Mesenchymal stem cell (in vitro differentiated cells and primary cell): ENCODE measurements at regions not wholly inside any gene's neighbourhood (a gene's known extent, or its start where the extent isn't known, plus 50 kb on each side); places are given as distances from the start of the nearest gene placed in this dataset.

Experiments
- DNase-seq: peaks from one replicate; pipeline ENCODE4 v3.0.0-alpha.2; 2013
- H2AFZ ChIP-seq: one replicate; pipeline ENCODE4 v1.6.1; 2013; ENCODE audit warnings: low read depth, mild to moderate bottlenecking, control low read depth, inconsistent platforms, low read length, moderate library complexity
- H2AK5ac ChIP-seq: 2 replicates; pipeline ENCODE4 v1.6.1; 2013; ENCODE audit warnings: low read length, moderate library complexity, mild to moderate bottlenecking, inconsistent platforms; ENCODE audit not compliant: severe bottlenecking
- H2BK120ac ChIP-seq: one replicate; pipeline ENCODE4 v1.6.1; 2013; ENCODE audit warnings: low read depth, mild to moderate bottlenecking, inconsistent platforms, low read length, moderate library complexity
- H2BK12ac ChIP-seq, 2 experiments: one replicate each; pipeline ENCODE4 v1.6.1; 2013; ENCODE audit warnings: inconsistent platforms in 2 of 2, low read length in 2 of 2, mild to moderate bottlenecking in 2 of 2, moderate library complexity in 2 of 2, control low read depth in 1 of 2
- H2BK15ac ChIP-seq: one replicate; pipeline ENCODE4 v1.6.1; 2013; ENCODE audit warnings: mild to moderate bottlenecking, low read depth, inconsistent platforms; ENCODE audit not compliant: poor library complexity, severe bottlenecking
- H2BK5ac ChIP-seq: 2 replicates; pipeline ENCODE4 v1.6.1; 2013; ENCODE audit warnings: low read depth, mild to moderate bottlenecking, low read length, control low read depth, inconsistent platforms; ENCODE audit not compliant: poor library complexity, severe bottlenecking
- H3K14ac ChIP-seq, 2 experiments: one replicate each; pipeline ENCODE4 v1.6.1; 2013; ENCODE audit warnings: inconsistent platforms in 2 of 2, low read length in 2 of 2, control low read depth in 1 of 2, mild to moderate bottlenecking in 1 of 2, moderate library complexity in 1 of 2
- H3K18ac ChIP-seq, 2 experiments: one replicate each; pipeline ENCODE4 v1.6.1; 2013; ENCODE audit warnings: inconsistent platforms in 2 of 2, low read length in 2 of 2, control low read depth in 1 of 2, low read depth in 1 of 2, mild to moderate bottlenecking in 1 of 2
- H3K23ac ChIP-seq, 2 experiments: one replicate each; pipeline ENCODE4 v1.6.1; 2013; ENCODE audit warnings: inconsistent platforms in 2 of 2, low read length in 2 of 2, mild to moderate bottlenecking in 2 of 2, moderate library complexity in 2 of 2, control low read depth in 1 of 2
- H3K27ac ChIP-seq: 2 replicates; pipeline ENCODE4 v1.5.1; 2013; ENCODE audit warnings: mild to moderate bottlenecking, moderate library complexity, low read length, control low read depth, inconsistent platforms; ENCODE audit not compliant: poor library complexity, severe bottlenecking
- H3K27me3 ChIP-seq, 2 experiments: 2 replicates each; pipeline versions ENCODE4 v1.6.1 to v1.7.0; 2013; ENCODE audit warnings: low read length in 2 of 2, mild to moderate bottlenecking in 2 of 2, moderate library complexity in 2 of 2, control low read depth in 1 of 2, inconsistent platforms in 1 of 2; ENCODE audit not compliant: control insufficient read depth in 1 of 2, insufficient read depth in 1 of 2
- H3K36me3 ChIP-seq, 2 experiments: 2 replicates each; pipeline versions ENCODE4 v1.6.1 to v1.7.0; 2013; ENCODE audit warnings: low read length in 2 of 2, control low read depth in 1 of 2, inconsistent platforms in 1 of 2, low read depth in 1 of 2, mild to moderate bottlenecking in 1 of 2; ENCODE audit not compliant: insufficient read depth in 2 of 2, control insufficient read depth in 1 of 2
- H3K4ac ChIP-seq, 2 experiments: one replicate each; pipeline ENCODE4 v1.6.1; 2013; ENCODE audit warnings: inconsistent platforms in 2 of 2, low read length in 2 of 2, mild to moderate bottlenecking in 2 of 2, moderate library complexity in 2 of 2, control low read depth in 1 of 2, low read depth in 1 of 2
- H3K4me1 ChIP-seq: 2 replicates; pipeline ENCODE4 v1.6.1; 2013; ENCODE audit warnings: low read depth, low read length, control low read depth; ENCODE audit not compliant: control insufficient read depth, insufficient read depth
- H3K4me2 ChIP-seq: 2 replicates; pipeline ENCODE4 v1.6.1; 2013; ENCODE audit warnings: low read length, mild to moderate bottlenecking, inconsistent platforms; ENCODE audit not compliant: poor library complexity, severe bottlenecking
- H3K4me3 ChIP-seq, 2 experiments: 2 replicates each; pipeline versions ENCODE4 v1.5.1 to v1.7.0; 2013; ENCODE audit warnings: low read length in 2 of 2, mild to moderate bottlenecking in 2 of 2, control low read depth in 1 of 2, low read depth in 1 of 2; ENCODE audit not compliant: insufficient read depth in 1 of 2
- H3K79me1 ChIP-seq: replicated peaks from 2 replicates; pipeline ENCODE4 v1.6.1; 2013; ENCODE audit warnings: mild to moderate bottlenecking, control low read depth, low read length, inconsistent platforms; ENCODE audit not compliant: poor library complexity, severe bottlenecking
- H3K9ac ChIP-seq: 2 replicates; pipeline ENCODE4 v1.7.0; 2013; ENCODE audit warnings: mild to moderate bottlenecking, low read length, moderate library complexity
- H3K9me3 ChIP-seq: 2 replicates; pipeline ENCODE4 v1.7.0; 2013; ENCODE audit warnings: mild to moderate bottlenecking, low read length; ENCODE audit not compliant: control insufficient read depth
- H4K8ac ChIP-seq: one replicate; pipeline ENCODE4 v1.6.1; 2013; ENCODE audit warnings: inconsistent platforms, mild to moderate bottlenecking, low read length, moderate library complexity
- H4K91ac ChIP-seq: one replicate; pipeline ENCODE4 v1.6.1; 2013; ENCODE audit warnings: mild to moderate bottlenecking, low read length, inconsistent platforms
- WGBS: methylation state at CpG from one replicate; pipeline ENCODE4 v1.1.7; 2013; ENCODE audit warnings: mixed read lengths; 5-methylcytosine and 5-hydroxymethylcytosine counted together

- no peak overlapping the region for H2AK5ac ChIP-seq
- H3K79me1 ChIP-seq = no peaks in the 10 kb centered on the region
- H3K36me3 ChIP-seq = no peaks in the 10 kb centered on the region
- no peak overlapping the region for H2BK120ac ChIP-seq
- H3K18ac ChIP-seq = no peak overlapping the region
- no peak overlapping the region for H2BK12ac ChIP-seq
- 100% methylated on average over 3 of the region's 4 CpGs for WGBS
- H2AFZ ChIP-seq = no peak overlapping the region
- no peaks in the 10 kb centered on the region for H3K27me3 ChIP-seq
- H2BK5ac ChIP-seq = no peak overlapping the region
- H3K4me2 ChIP-seq = no peak overlapping the region
- H3K4me3 ChIP-seq = no peak overlapping the region
- H4K8ac ChIP-seq = no peak overlapping the region
- H2BK15ac ChIP-seq = no peak overlapping the region
- H3K23ac ChIP-seq = no peak overlapping the region
- no peak overlapping the region for H3K14ac ChIP-seq
- H3K9me3 ChIP-seq = no peaks in the 10 kb centered on the region
- H3K4ac ChIP-seq = no peak overlapping the region
- DNase-seq = no peak
- no peak overlapping the region for H3K27ac ChIP-seq
- no peaks in the 10 kb centered on the region for H3K4me1 ChIP-seq
- H3K9ac ChIP-seq = no peak overlapping the region
- H4K91ac ChIP-seq = no peak overlapping the region
These were observed 299.0 kb downstream of the NR2F2 start for GRCh38 chr15:96629511-96629910.

DNA sequence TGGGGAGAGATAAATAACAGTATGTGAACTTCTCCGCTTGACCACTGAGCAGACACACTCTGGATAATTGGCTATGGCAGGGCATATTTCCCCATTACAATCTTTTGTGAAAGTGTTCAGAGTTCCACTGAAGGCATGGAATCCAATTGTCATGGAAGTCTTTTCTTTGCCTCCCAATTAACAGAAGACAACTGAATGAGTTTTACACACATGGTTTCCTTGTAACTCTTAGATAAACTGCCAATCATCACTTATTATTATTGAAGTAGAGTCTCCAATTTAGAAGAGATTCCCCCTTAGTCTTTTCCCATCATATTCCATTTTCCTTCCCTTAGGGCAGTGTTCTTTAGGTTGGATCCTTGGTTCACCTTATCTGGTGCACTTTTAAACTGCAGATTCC, 308.3 kb downstream of the NR2F2 start:
- H2BK15ac ChIP-seq = no peak overlapping the region
- H3K14ac ChIP-seq = no peak overlapping the region
- WGBS = 100% methylated on average over 1 of the region's 1 CpG
- no peak overlapping the region for H2AK5ac ChIP-seq
- no peak for DNase-seq
- H3K4me3 ChIP-seq = no peak overlapping the region
- H3K9ac ChIP-seq = no peak overlapping the region
- H4K91ac ChIP-seq = no peak overlapping the region
- no peak overlapping the region for H3K27ac ChIP-seq
- no peaks in the 10 kb centered on the region for H3K4me1 ChIP-seq
- peaks cover 9% of the 10 kb centered on the region for H3K9me3 ChIP-seq
- no peak overlapping the region for H3K4me2 ChIP-seq
- no peak overlapping the region for H2BK12ac ChIP-seq
- H2AFZ ChIP-seq = no peak overlapping the region
- H4K8ac ChIP-seq = no peak overlapping the region
- no peaks in the 10 kb centered on the region for H3K79me1 ChIP-seq
- H3K23ac ChIP-seq = no peak overlapping the region
- H2BK5ac ChIP-seq = no peak overlapping the region
- H3K18ac ChIP-seq = no peak overlapping the region
- no peak overlapping the region for H2BK120ac ChIP-seq
- H3K36me3 ChIP-seq = no peaks in the 10 kb centered on the region
- H3K4ac ChIP-seq = no peak overlapping the region
- no peaks in the 10 kb centered on the region for H3K27me3 ChIP-seq

DNA sequence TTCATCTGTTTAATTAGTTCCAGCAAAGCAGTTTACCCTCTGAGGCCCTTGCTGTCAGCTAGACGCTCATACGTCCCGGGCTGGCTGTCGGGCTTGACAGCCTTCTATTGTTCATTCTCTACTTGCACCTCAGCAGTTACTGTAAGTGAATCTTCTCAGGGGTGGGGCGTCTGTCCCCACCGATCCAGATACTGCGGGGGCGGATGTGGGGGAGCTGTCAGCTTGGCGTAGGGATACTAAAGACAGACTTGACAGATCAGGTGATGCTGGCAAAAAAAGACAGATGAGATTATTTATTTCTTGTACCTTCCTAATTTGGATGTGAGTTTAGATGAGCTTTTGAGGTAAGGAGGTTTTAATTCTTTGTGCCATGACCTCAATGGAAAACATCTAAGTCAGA, 315.3 kb downstream of the NR2F2 start:
- no peak overlapping the region for H2BK5ac ChIP-seq
- H2BK12ac ChIP-seq = no peak overlapping the region
- H3K18ac ChIP-seq = no peak overlapping the region
- H3K23ac ChIP-seq = no peak overlapping the region
- no peak overlapping the region for H2BK120ac ChIP-seq
- no peaks in the 10 kb centered on the region for H3K79me1 ChIP-seq
- no peak overlapping the region for H2AFZ ChIP-seq
- no peak overlapping the region for H2BK15ac ChIP-seq
- H3K9me3 ChIP-seq = peaks cover 15% of the 10 kb centered on the region
- no peaks in the 10 kb centered on the region for H3K27me3 ChIP-seq
- no peak overlapping the region for H4K8ac ChIP-seq
- H3K4me3 ChIP-seq = no peak overlapping the region
- no peak overlapping the region for H3K4me2 ChIP-seq
- H4K91ac ChIP-seq = no peak overlapping the region
- no peak overlapping the region for H3K4ac ChIP-seq
- H3K4me1 ChIP-seq = no peaks in the 10 kb centered on the region
- WGBS = 95% methylated on average over 9 of the region's 9 CpGs
- no peaks in the 10 kb centered on the region for H3K36me3 ChIP-seq
- H3K14ac ChIP-seq = no peak overlapping the region
- H3K27ac ChIP-seq = no peak overlapping the region
- no peak for DNase-seq
- no peak overlapping the region for H3K9ac ChIP-seq
- no peak overlapping the region for H2AK5ac ChIP-seq

- H3K4me3 ChIP-seq = no peak overlapping the region
- H3K4ac ChIP-seq = no peak overlapping the region
- H3K23ac ChIP-seq = no peak overlapping the region
- H2BK12ac ChIP-seq = no peak overlapping the region
- DNase-seq = no peak
- no peak overlapping the region for H2BK120ac ChIP-seq
- H2BK5ac ChIP-seq = no peak overlapping the region
- no peak overlapping the region for H2AFZ ChIP-seq
- no peak overlapping the region for H4K91ac ChIP-seq
- no peak overlapping the region for H3K14ac ChIP-seq
- no peak overlapping the region for H3K18ac ChIP-seq
- H3K27me3 ChIP-seq = no peaks in the 10 kb centered on the region
- no peaks in the 10 kb centered on the region for H3K36me3 ChIP-seq
- H2AK5ac ChIP-seq = no peak overlapping the region
- no peak overlapping the region for H4K8ac ChIP-seq
- no peaks in the 10 kb centered on the region for H3K4me1 ChIP-seq
- H3K4me2 ChIP-seq = no peak overlapping the region
- H3K9me3 ChIP-seq = peaks cover 6% of the 10 kb centered on the region
- 89% methylated on average over 7 of the region's 9 CpGs for WGBS
- H3K9ac ChIP-seq = no peak overlapping the region
- no peaks in the 10 kb centered on the region for H3K79me1 ChIP-seq
- H2BK15ac ChIP-seq = no peak overlapping the region
- H3K27ac ChIP-seq = no peak overlapping the region
These were observed 318.4 kb downstream of the NR2F2 start for GRCh38 chr15:96648866-96649265.
